GM12873 (cell line): ENCODE measurements at regions not wholly inside any gene's neighbourhood (a gene's known extent, or its start where the extent isn't known, plus 50 kb on each side); places are given as distances from the start of the nearest gene placed in this dataset.

Experiments
- CTCF ChIP-seq: IDR thresholded peaks from 2 replicates; pipeline ENCODE4 v1.5.1; 2012; ENCODE audit warnings: low read depth, mild to moderate bottlenecking, moderate library complexity, low read length, control low read depth; ENCODE audit not compliant: insufficient read depth; ENCODE audit errors: missing control alignments

- no peak for TF ChIP-seq CTCF
Observed at GRCh38 chr13:99867535-99868257, 103.9 kb downstream of the ZIC5 start.

DNA sequence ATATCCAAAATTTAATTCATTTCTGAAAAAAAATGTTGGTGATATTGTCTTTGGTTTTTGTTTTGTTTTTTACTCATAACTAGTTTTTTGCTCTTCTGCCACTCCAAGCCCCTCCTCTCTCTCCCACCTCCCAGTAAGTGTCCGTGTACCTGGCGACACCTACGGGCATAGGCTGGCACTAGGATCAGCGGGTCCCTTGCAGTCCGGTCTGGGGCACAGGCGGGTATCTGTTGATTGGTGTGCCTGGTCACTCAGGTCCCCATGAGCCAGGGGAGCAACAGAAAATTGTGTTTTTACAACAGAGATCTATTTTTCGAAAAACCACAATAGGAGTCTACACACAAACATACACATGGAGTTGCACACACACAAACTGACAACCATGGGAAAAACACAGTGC lies 104.8 kb downstream of the ZIC5 start:
- TF ChIP-seq CTCF: no peak

DNA sequence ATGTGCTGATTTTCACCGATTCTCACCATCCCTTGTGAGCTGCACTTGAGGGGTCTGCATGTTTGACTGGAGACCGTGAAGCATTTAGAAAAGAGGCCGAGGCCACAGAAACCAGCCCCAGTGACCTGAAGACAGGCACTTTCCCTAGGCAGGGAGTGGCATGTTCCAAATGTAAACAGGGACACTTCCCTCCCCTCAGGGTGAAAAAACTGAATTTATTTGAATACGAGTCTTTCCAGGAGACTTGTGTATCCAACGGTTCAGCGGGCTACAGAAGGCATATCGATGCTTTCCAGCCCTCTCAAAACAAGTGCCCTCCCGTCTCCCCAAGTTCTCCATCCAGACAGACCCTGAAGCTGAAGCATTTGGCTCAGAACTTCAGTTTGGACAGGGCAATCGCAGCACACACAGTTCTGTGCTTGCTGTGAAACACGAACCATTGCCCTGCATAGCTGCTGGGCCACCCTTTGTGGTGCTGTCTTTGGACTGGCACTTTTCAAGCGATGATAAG lies 106.1 kb downstream of the ZIC5 start:
- no peak for TF ChIP-seq CTCF

GRCh38 chr13:99864627-99864990 lies 107.0 kb downstream of the ZIC5 start:
- no peak for TF ChIP-seq CTCF

- TF ChIP-seq CTCF: no peak
Observed at GRCh38 chr13:99863789-99864626, 107.6 kb downstream of the ZIC5 start.

DNA sequence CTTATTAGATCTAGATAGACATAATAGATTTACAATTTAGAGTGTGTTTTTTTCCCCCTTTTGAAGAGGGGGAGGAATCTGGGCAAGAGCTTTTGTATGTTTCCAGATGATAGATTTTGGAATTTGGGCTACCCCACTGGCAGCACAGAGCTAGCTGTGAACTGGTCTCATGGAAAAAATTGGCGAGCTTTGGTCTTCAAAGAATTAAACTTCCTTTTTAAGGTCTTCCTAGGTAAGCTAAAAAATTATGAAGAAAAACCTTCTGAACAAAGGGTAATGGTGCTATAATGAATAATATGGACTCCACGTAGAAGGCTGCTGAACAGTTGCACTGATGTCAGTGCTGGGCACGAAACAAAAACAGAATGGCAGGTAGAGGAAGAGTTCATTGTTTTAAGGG lies 109.3 kb downstream of the ZIC5 start:
- TF ChIP-seq CTCF: no peak

GRCh38 chr13:99861771-99862170 lies 109.8 kb downstream of the ZIC5 start:
- no peak for TF ChIP-seq CTCF
